SW 1271 (cell line): ENCODE measurements at regions not wholly inside any gene's neighbourhood (a gene's known extent, or its start where the extent isn't known, plus 50 kb on each side); places are given as distances from the start of the nearest gene placed in this dataset.
"Not testable (repeated sequence)": the region's sequence is repeated elsewhere in the genome, so short reads cannot be mapped to it uniquely, and the experiment has no call there.

ENCODE experiments used
- DNase-seq, 2 experiments: peaks; one replicate each; lab custom pipeline; 2025; lab: John Stamatoyannopoulos, UW

- DNase-seq, result not testable (repeated sequence)
Measured at GRCh38 chr2:66632882-66633281, 198.0 kb downstream of the MEIS1 start.

- no peak for DNase-seq
Measured at GRCh38 chr2:66633631-66634030, 198.7 kb downstream of the MEIS1 start.

- DNase-seq, result no peak
Measured at GRCh38 chr2:66634784-66635183, 199.9 kb downstream of the MEIS1 start.

- DNase-seq, result no peak
Measured at GRCh38 chr2:66641685-66642084, 206.8 kb downstream of the MEIS1 start.

- DNase-seq, result not testable (repeated sequence)
Measured at GRCh38 chr2:66648081-66648480, 213.2 kb downstream of the MEIS1 start.

GRCh38 chr2:66649006-66649405 lies 214.1 kb downstream of the MEIS1 start:
- no peak for DNase-seq

- DNase-seq, result no peak
Measured at GRCh38 chr2:66651295-66651694, 216.4 kb downstream of the MEIS1 start.

GRCh38 chr2:66660804-66661203 lies 225.9 kb downstream of the MEIS1 start:
- no peak for DNase-seq

GRCh38 chr2:66661253-66662173 lies 226.6 kb downstream of the MEIS1 start:
- DNase-seq, result no peak

- DNase-seq, result no peak
Measured at GRCh38 chr2:66665124-66665984, 230.4 kb downstream of the MEIS1 start.

GRCh38 chr2:66667301-66667700 lies 232.4 kb downstream of the MEIS1 start:
- DNase-seq, result no peak

GRCh38 chr2:66673286-66673685 lies 238.4 kb downstream of the MEIS1 start:
- DNase-seq, result no peak

GRCh38 chr2:66674087-66674486 lies 239.2 kb downstream of the MEIS1 start:
- DNase-seq, result no peak

- no peak for DNase-seq
Measured at GRCh38 chr2:66675591-66675990, 240.7 kb downstream of the MEIS1 start.

GRCh38 chr2:66679442-66679841 lies 244.5 kb downstream of the MEIS1 start:
- no peak for DNase-seq

GRCh38 chr2:66682476-66682875 lies 247.6 kb downstream of the MEIS1 start:
- no peak for DNase-seq

- no peak for DNase-seq
Measured at GRCh38 chr2:66683064-66683463, 248.1 kb downstream of the MEIS1 start.

- DNase-seq, result no peak
Measured at GRCh38 chr2:66683599-66683998, 248.7 kb downstream of the MEIS1 start.

GRCh38 chr2:66684289-66684688 lies 249.4 kb downstream of the MEIS1 start:
- no peak for DNase-seq

GRCh38 chr2:66686755-66687154 lies 251.8 kb downstream of the MEIS1 start:
- DNase-seq, result no peak

- DNase-seq, result no peak
Measured at GRCh38 chr2:66688951-66689350, 254.0 kb downstream of the MEIS1 start.

- DNase-seq, result no peak
Measured at GRCh38 chr2:66689456-66690051, 254.6 kb downstream of the MEIS1 start.
